T-cell (primary cell): ENCODE measurements at regions not wholly inside any gene's neighbourhood (a gene's known extent, or its start where the extent isn't known, plus 50 kb on each side); places are given as distances from the start of the nearest gene placed in this dataset.

Experiments used
- ATAC-seq, 4 experiments: fragments of 200-7000 bp in 3 of 4; fragments of 150-1000 bp in 1 of 4; cut with Tn5 transposase; replicated peaks in 1 of 4; 1 replicate in 3 of 4; 2 replicates in 1 of 4; pipeline ENCODE4 v1.10.0; 2021; ENCODE audit warnings: moderate library complexity in 3 of 4, mild to moderate bottlenecking in 2 of 4, moderate number of reproducible peaks in 1 of 4
- CTCF ChIA-PET, 2 donors: fragments of 300-600 bp; sonication (Branson Sonifier 250); formaldehyde crosslinking; loops; one replicate each; lab custom pipeline; 2022; ENCODE audit warnings: antibody characterized with exemption in 2 of 2; lab: Charles Lee
- POLR2A ChIA-PET, 2 donors: fragments of 300-600 bp; sonication (Branson Sonifier 250); formaldehyde crosslinking; loops; one replicate each; lab custom pipeline; 2022; ENCODE audit warnings: antibody characterized with exemption in 2 of 2; lab: Charles Lee
- DNase-seq, 35 experiments: peaks; one replicate each; pipeline versions ENCODE4 v3.0.0 to v3.0.0-alpha.2; 2013 to 2023
- H3K27ac ChIP-seq: one replicate; pipeline ENCODE4 v1.5.1; 2013; ENCODE audit warnings: low read length
- H3K27me3 ChIP-seq, 2 experiments: replicated peaks in 1 of 2; 1 replicate in 1 of 2; 2 replicates in 1 of 2; pipeline versions ENCODE4 v1.6.1 to v1.7.0; 2013; ENCODE audit warnings: low read length in 1 of 2, mixed read lengths in 1 of 2; ENCODE audit not compliant: control insufficient read depth in 2 of 2, insufficient read depth in 2 of 2; ENCODE audit errors: extremely low read depth in 1 of 2
- H3K36me3 ChIP-seq, 2 donors: 1 replicate in 1 of 2; 2 replicates in 1 of 2; pipeline versions ENCODE4 v1.6.1 to v1.7.0; 2013; ENCODE audit warnings: low read length in 1 of 2; ENCODE audit not compliant: control insufficient read depth in 2 of 2, insufficient read depth in 1 of 2; ENCODE audit errors: extremely low read depth in 1 of 2
- H3K4me1 ChIP-seq, 2 experiments: 1 replicate in 1 of 2; 2 replicates in 1 of 2; pipeline versions ENCODE4 v1.6.1 to v1.7.0; 2013; ENCODE audit warnings: low read length in 2 of 2, mixed read lengths in 1 of 2; ENCODE audit not compliant: insufficient read depth in 2 of 2, control insufficient read depth in 1 of 2; ENCODE audit errors: extremely low read depth in 1 of 2
- H3K4me3 ChIP-seq, 2 donors: 1 replicate in 1 of 2; 2 replicates in 1 of 2; pipeline versions ENCODE4 v1.5.1 to v1.7.0; 2013; ENCODE audit warnings: mild to moderate bottlenecking in 2 of 2, low read length in 1 of 2, moderate library complexity in 1 of 2; ENCODE audit not compliant: control insufficient read depth in 1 of 2; ENCODE audit errors: extremely low read depth in 1 of 2
- H3K9me3 ChIP-seq: 2 replicates; pipeline ENCODE4 v1.7.0; 2013
- H3K27ac Mint-ChIP-seq, 2 donors: one replicate each; pipeline ENCODE4 v1.8.0; 2020 to 2021; ENCODE audit warnings: mild to moderate bottlenecking in 2 of 2, mixed read lengths in 2 of 2
- H3K27me3 Mint-ChIP-seq, 2 donors: one replicate each; pipeline ENCODE4 v1.8.0; 2021 to 2022; ENCODE audit warnings: mixed read lengths in 2 of 2
- H3K36me3 Mint-ChIP-seq: one replicate; pipeline ENCODE4 v1.8.0; 2021; ENCODE audit warnings: mixed read lengths
- H3K4me1 Mint-ChIP-seq, 3 donors: one replicate each; pipeline ENCODE4 v1.8.0; 2020 to 2022; ENCODE audit warnings: mixed read lengths in 3 of 3, mild to moderate bottlenecking in 1 of 3
- H3K4me3 Mint-ChIP-seq, 3 donors: one replicate each; pipeline ENCODE4 v1.8.0; 2020 to 2022; ENCODE audit warnings: mild to moderate bottlenecking in 3 of 3, mixed read lengths in 3 of 3, moderate library complexity in 3 of 3
- H3K9me3 Mint-ChIP-seq, 3 donors: one replicate each; pipeline ENCODE4 v1.8.0; 2020 to 2022; ENCODE audit warnings: mixed read lengths in 3 of 3
- WGBS: methylation state at CpG from one replicate; pipeline ENCODE4 v1.1.5; 2013; ENCODE audit warnings: missing lambda C conversion rate; ENCODE audit not compliant: insufficient coverage; 5-methylcytosine and 5-hydroxymethylcytosine counted together

- ChIA-PET POLR2A (no interaction called here), CTCF (no interaction called here)
- Mint-ChIP-seq H3K36me3 (no peaks in the 10 kb centered on the region), H3K27ac (no peak overlapping the region), H3K27me3 (no peaks in the 10 kb centered on the region), H3K9me3 (no peaks in the 10 kb centered on the region), H3K4me3 (no peak overlapping the region), H3K4me1 (no peaks in the 10 kb centered on the region)
- H3K4me3 ChIP-seq: no peak overlapping the region
- no peaks in the 10 kb centered on the region for H3K27me3 ChIP-seq
- DNase-seq: no peak
- no peaks in the 10 kb centered on the region for H3K36me3 ChIP-seq
- ATAC-seq: no peak
- no peaks in the 10 kb centered on the region for H3K9me3 ChIP-seq
- H3K4me1 ChIP-seq: no peaks in the 10 kb centered on the region
- no peak overlapping the region for H3K27ac ChIP-seq
These were observed 193.5 kb downstream of the CYYR1 start for GRCh38 chr21:26379561-26379960.

DNA sequence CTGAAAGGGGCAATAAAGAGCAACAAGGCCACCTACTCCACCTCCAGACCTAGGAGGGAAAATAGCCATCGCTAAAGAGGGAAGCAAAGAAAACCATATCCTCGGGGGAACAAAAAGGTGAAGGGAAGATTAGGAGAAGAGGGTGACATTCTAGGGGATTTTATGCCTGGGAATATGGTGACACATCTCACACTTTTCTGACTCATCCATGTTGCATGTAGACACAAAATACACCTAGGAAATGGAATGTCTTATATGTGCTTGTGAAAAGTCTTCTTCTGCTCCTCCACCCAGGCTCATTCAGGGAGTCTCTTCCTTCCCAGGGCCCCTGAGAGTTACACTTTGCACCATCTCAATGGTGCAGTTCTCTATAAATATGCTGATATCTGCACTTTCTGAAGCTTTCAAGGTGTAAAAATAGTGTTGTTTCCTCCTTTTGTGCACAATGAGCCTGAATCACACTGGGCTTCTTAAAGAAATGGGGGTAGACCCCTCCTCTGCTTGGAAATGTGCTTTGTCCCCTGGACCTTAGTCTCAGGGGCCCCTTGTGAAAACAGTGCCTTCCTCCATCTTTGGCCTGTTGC is 195.9 kb downstream of the CYYR1 start:
- no peaks in the 10 kb centered on the region for H3K4me1 ChIP-seq
- H3K4me3 ChIP-seq: no peak overlapping the region
- no peak for DNase-seq
- no peaks in the 10 kb centered on the region for H3K27me3 Mint-ChIP-seq
- H3K36me3 ChIP-seq: no peaks in the 10 kb centered on the region
- no peak for ATAC-seq
- CTCF ChIA-PET: no interaction called here
- POLR2A ChIA-PET: no interaction called here
- no peak overlapping the region for H3K27ac ChIP-seq
- no peaks in the 10 kb centered on the region for H3K9me3 ChIP-seq
- no peaks in the 10 kb centered on the region for H3K4me1 Mint-ChIP-seq
- H3K27ac Mint-ChIP-seq: no peak overlapping the region
- no peaks in the 10 kb centered on the region for H3K36me3 Mint-ChIP-seq
- H3K27me3 ChIP-seq: no peaks in the 10 kb centered on the region
- no peak overlapping the region for H3K4me3 Mint-ChIP-seq
- WGBS: no CpG with 5 or more reads among the region's 2 CpGs
- H3K9me3 Mint-ChIP-seq: peaks cover 0 to 8% (median 0%) of the 10 kb centered on the region in 3 donors

DNA sequence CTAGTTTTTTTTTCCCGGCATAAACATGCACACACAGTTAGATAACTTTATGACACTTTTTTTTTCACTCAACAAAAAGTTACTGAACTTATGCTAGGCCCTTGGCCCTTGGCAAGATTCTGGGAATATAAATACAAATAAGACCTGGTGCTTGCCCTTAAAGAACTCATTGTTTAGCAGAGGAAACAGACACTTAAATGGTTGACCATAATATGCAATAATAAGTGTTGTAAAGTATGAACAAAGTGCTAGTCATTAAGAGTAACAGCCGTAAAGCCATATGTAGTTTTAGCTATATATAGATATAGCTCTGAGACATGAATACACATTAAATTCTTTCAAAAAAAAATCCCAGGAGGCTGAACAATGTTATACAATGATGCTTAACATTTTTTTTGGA is 198.3 kb downstream of the CYYR1 start:
- H3K9me3 Mint-ChIP-seq: peaks cover 0 to 8% (median 0%) of the 10 kb centered on the region in 3 donors

DNA sequence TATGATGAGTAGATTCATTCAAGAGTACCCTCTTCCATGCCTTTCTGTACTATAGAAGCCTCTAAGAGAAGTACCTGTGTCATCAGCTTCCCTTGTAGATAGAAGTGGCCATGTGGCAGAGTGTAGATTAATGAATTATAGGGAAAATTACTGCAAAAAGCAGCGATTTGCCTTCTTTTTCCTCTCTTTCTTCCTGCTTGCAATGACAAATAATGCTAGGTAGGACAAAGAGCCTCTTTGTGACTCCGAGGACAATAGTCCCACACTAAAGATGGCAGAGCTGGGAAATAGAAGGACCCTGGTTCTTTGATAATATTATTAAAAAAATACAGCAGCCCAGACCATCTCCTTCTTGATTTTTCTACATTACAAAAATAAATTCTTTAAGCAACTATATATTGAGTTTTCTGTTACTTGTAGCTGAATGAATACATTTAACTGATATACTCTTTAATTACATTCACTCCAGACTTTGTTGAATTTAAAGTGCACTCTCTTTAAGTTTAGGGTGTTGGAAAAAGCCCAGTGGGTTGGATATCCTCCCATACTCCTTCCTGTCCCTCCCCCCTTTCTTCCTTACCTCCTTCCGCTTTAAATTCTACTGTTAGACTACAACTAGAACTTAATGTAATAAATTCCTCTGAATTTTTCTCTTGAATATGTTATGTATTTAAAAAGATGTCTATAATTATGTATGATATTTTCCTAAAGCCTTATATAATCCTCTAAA is 198.2 kb upstream of the APP start:
- no peaks in the 10 kb centered on the region for H3K4me1 ChIP-seq
- ChIA-PET POLR2A (no interaction called here), CTCF (no interaction called here)
- H3K27me3 Mint-ChIP-seq: no peaks in the 10 kb centered on the region
- H3K4me3 Mint-ChIP-seq: no peak overlapping the region
- H3K36me3 ChIP-seq: no peaks in the 10 kb centered on the region
- H3K4me1 Mint-ChIP-seq: no peaks in the 10 kb centered on the region
- WGBS: no CpG with 5 or more reads among the region's 3 CpGs
- peaks cover 0 to 1% (median 0%) of the 10 kb centered on the region in 3 donors for H3K9me3 Mint-ChIP-seq
- no peak overlapping the region for H3K4me3 ChIP-seq
- H3K27ac Mint-ChIP-seq: no peak overlapping the region
- H3K27me3 ChIP-seq: no peaks in the 10 kb centered on the region
- no peaks in the 10 kb centered on the region for H3K36me3 Mint-ChIP-seq
- no peaks in the 10 kb centered on the region for H3K9me3 ChIP-seq
- H3K27ac ChIP-seq: no peak overlapping the region
- no peak for DNase-seq
- no peak for ATAC-seq

More for the DNA sequence above, 198.3 kb downstream of the CYYR1 start:
- Mint-ChIP-seq H3K36me3 (no peaks in the 10 kb centered on the region), H3K27me3 (no peaks in the 10 kb centered on the region), H3K4me3 (no peak overlapping the region), H3K4me1 (no peaks in the 10 kb centered on the region), H3K27ac (no peak overlapping the region)
- WGBS: no CpG with 5 or more reads among the region's 2 CpGs
- Histone ChIP-seq H3K27me3 (no peaks in the 10 kb centered on the region), H3K4me3 (no peak overlapping the region), H3K4me1 (no peaks in the 10 kb centered on the region), H3K9me3 (no peaks in the 10 kb centered on the region), H3K27ac (no peak overlapping the region), H3K36me3 (no peaks in the 10 kb centered on the region)
- ChIA-PET POLR2A (no interaction called here), CTCF (no interaction called here)
- ATAC-seq: no peak
- DNase-seq: no peak

GRCh38 chr21:26366781-26367180 is 196.2 kb upstream of the APP start:
- CTCF ChIA-PET: no interaction called here
- Histone ChIP-seq H3K9me3 (no peaks in the 10 kb centered on the region), H3K4me3 (no peak overlapping the region), H3K27ac (no peak overlapping the region), H3K4me1 (no peaks in the 10 kb centered on the region), H3K27me3 (no peaks in the 10 kb centered on the region), H3K36me3 (no peaks in the 10 kb centered on the region)
- H3K9me3 Mint-ChIP-seq: no peaks in the 10 kb centered on the region
- no peak overlapping the region for H3K4me3 Mint-ChIP-seq
- no peaks in the 10 kb centered on the region for H3K27me3 Mint-ChIP-seq
- no peak for ATAC-seq
- DNase-seq: no peak
- WGBS: no CpG with 5 or more reads among the region's 2 CpGs
- POLR2A ChIA-PET: no interaction called here
- no peaks in the 10 kb centered on the region for H3K4me1 Mint-ChIP-seq
- no peaks in the 10 kb centered on the region for H3K36me3 Mint-ChIP-seq
- H3K27ac Mint-ChIP-seq: no peak overlapping the region

DNA sequence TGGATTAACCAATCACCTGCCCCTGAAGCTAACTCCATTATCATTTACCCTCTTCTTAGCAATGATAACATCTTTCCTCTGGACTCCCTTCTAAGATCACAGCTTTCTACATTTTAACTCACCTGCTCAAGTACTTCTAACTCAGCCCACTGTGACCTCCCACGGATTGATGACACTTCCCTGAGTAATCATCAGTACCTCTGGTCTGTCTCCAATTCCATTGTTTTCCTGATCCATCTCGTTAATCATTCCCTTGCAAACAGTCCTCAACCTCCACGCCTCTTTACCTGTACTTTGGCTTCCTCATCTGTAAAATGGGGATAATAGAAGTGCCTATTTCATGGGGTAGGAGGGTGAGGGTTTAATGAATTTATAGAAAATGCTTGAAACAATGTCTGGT is 195.3 kb upstream of the APP start:
- Histone ChIP-seq H3K9me3 (no peaks in the 10 kb centered on the region), H3K4me3 (no peak overlapping the region), H3K27me3 (no peaks in the 10 kb centered on the region), H3K4me1 (no peaks in the 10 kb centered on the region), H3K27ac (no peak overlapping the region), H3K36me3 (no peaks in the 10 kb centered on the region)
- DNase-seq (no peak), ATAC-seq (no peak)
- Mint-ChIP-seq H3K4me3 (no peak overlapping the region), H3K9me3 (no peaks in the 10 kb centered on the region), H3K27me3 (no peaks in the 10 kb centered on the region), H3K36me3 (no peaks in the 10 kb centered on the region), H3K4me1 (no peaks in the 10 kb centered on the region), H3K27ac (no peak overlapping the region)
- ChIA-PET CTCF (no interaction called here), POLR2A (no interaction called here)
- WGBS: 100% methylated on average over 1 of the region's 3 CpGs
